GM19395 (cell line): ENCODE measurements at regions not wholly inside any gene's neighbourhood (a gene's known extent, or its start where the extent isn't known, plus 50 kb on each side); places are given as distances from the start of the nearest gene placed in this dataset.

Experiments used
- ATAC-seq: cut with Tn5 transposase; IDR thresholded peaks from one replicate; pipeline ENCODE4 v1.9.1; 2021; ENCODE audit warnings: mild to moderate bottlenecking, moderate library complexity; ENCODE audit not compliant: unreplicated experiment

- no peak for ATAC-seq
Measured at GRCh38 chr2:67462738-67463496, 65.8 kb downstream of the ETAA1 start.

GRCh38 chr2:67463810-67464209 is 66.7 kb downstream of the ETAA1 start:
- ATAC-seq = no peak

- no peak for ATAC-seq
Measured at GRCh38 chr2:67465623-67466022, 68.5 kb downstream of the ETAA1 start.

DNA sequence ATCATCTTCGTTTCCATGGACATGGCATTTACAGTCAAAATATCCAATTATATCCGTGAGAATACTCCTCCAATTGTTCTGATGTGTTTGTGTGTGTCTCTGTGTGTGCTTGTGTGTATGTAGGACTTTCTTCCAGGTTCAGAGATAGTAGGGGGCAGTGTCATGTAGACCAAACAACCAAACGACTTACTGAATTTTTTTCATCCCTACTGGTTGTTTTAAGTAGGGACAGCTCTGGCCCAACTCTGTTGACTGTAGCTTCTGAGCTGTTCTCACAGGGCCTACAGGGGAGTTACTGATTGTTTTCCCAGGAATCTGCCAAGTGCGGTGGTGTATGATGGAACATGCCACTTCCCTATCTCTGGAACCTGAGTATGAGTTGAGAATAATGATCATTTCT is 69.6 kb downstream of the ETAA1 start:
- no peak for ATAC-seq

- no peak for ATAC-seq
Measured at GRCh38 chr2:67471681-67472080, 74.5 kb downstream of the ETAA1 start.

DNA sequence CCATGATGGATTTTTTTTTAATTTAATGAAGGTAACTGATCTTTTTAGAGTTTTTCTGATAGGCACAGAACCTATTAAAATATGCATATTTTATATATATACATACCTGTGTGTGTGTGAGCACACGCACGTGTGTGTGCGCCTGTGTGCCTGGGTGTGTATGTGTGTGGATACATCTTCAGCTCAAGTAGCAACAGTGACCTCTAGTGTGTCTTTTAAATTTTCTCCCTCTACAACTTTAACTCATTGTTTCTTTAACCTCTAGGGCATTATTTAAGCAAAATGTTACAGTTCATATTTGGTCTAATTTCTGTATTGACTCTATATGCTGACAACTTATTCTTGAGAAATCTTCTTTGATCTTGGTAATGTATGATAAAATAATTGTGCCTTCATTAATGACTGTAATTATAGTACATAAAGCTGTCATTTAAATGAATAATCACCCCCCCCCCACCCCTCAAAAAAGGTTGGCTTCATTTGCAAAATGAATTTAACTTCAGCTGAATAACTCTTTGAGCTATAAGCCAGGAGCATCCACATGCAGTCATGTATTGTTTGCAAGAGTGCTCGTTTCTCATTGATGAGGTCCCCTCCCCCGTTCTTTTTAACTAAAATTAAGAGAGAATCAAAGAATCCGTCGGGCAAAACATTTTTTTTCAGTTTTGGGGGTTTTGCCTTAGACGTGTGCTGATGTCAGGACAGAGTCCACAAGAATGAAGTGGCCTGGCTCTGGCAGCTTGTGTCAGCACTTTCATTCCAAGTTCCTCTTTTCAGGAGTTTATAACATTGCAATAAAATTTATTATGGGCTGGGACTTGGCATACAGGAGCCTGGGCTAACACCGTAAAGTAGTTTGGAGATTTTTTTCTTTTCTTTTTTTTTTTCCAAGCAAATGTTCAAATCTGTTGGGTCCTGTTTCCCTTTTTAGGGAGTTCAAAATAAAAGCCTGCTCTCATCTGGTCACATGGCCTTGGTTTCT is 80.0 kb downstream of the ETAA1 start:
- ATAC-seq = no peak

GRCh38 chr2:67479261-67479660 is 82.1 kb downstream of the ETAA1 start:
- ATAC-seq = no peak

GRCh38 chr2:67485431-67485830 is 88.3 kb downstream of the ETAA1 start:
- no peak for ATAC-seq

GRCh38 chr2:67486041-67486796 is 89.1 kb downstream of the ETAA1 start:
- ATAC-seq = no peak

- no peak for ATAC-seq
Measured at GRCh38 chr2:67487993-67488392, 90.9 kb downstream of the ETAA1 start.

DNA sequence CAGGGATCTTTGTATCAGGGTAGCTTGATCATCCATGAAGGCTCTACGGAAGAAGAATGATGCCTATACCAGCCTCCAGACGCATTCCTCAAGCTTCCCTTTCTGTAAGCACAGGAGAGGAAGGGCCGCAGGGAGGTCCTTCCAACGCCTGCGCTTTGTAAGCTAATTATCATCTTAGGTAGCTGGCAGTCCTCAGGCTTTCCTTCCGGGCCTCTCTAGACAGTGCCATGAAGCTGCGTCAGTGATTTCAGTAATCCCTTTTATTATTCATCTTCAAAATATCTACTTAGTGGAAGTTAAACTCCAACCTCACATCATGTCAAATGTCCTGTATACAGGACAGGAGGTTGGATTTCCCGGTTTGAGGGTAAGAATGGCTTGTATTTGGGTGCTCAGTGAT is 92.3 kb downstream of the ETAA1 start:
- ATAC-seq = no peak

- ATAC-seq = no peak
Measured at GRCh38 chr2:67498931-67499330, 101.8 kb downstream of the ETAA1 start.

DNA sequence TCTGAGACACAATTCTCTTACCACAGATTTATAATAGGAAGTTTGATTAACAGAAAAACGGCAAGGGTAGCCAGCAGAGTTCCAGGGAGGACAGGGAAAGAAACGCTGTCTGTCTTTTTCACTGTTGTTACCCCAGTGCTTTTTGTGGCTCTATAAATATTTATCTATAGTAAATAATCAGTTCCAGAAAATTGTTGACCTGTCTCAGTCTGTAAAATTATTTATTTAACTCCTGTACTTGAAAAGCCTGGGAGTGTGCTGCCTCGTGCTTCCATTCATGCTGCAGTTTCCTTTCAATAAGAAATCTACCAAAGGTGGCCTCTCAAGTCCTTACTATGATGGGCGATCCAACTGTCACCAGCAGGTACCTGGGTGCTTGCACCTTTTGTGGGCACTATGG is 102.9 kb downstream of the ETAA1 start:
- no peak for ATAC-seq

DNA sequence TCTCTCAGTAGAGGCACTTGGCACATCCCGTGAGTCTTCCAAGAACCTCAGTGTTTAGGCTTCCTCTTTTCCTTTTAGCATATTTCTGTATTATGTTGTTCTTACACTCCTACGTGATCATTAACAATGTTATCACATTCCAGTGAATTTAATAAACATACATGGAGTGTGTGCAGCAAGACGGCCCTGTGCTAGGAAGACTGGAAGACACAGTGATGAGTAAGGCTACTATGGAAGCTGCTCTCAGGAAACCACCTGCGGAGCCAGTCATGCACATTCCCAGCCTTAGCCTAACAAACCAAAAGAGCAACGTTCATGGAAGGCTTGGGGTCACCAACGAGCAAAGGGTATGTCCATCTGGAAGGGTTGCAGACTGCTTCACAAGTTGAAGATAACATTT is 103.4 kb downstream of the ETAA1 start:
- ATAC-seq = no peak

DNA sequence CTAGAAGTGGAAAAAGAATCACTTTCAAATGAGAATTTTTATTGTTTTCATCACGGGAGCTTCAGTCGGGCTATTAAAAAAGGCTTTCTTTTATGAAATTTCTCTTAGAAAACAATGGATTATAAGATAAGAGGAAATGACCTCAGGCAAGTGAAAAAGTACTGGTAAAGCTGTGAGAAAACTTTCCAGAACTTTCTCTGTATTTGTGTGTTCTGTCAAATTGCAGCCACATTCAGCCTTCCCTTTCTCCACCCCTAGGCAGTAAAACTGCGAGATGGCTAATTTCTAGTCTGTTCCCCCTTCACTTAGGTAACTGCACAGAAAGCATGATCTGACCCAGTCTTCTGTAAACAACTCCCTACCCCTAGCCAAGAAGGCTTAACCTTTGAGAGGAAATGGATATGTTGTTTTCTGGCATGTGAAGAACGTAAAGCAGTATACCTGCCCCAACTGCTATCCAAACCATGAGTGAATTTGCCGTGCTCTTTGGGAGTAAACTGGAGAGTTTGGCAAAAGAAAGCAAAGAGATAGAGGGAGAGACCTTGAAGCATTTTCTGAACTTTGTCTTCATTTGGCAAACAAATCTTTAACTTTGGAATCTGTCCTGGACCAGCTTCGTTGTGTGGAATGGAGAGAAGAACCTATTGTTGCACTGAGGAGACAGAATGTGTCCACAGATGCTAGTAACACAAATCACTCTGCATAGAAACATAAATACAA is 105.4 kb downstream of the ETAA1 start:
- no peak for ATAC-seq

DNA sequence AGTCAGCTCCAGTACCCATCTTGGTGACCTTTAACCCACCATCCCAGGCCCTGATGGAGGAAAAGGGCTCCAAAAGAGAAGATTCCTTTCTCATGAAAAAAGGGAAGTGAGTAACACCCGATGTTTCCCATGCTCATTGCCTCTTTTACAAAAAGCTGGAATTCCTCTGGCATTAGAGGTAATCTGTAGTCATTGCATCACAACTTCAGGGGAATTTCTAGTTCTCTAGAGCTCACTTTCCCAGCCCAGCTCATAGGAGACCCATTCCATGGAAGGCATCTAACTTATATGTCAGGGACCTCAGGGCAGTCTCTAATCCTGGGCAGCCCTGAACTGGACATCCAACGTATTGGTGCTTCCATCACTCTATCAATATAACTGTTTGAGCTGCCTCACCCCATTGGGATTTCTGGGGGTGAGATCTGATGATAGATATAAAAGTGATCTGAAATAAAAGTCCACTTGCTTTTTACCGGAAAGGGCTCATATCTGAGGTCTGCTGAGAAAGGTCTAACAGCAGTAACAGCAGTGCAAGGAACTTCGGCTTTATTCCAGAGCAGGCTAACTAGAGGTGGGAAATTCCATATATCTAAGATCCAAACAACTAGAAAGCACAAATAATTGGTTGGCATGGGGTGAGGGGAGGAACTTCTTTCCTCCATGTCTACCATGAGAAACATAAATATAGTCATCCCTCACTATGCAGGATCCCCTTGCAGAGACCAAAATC is 106.1 kb downstream of the ETAA1 start:
- no peak for ATAC-seq

DNA sequence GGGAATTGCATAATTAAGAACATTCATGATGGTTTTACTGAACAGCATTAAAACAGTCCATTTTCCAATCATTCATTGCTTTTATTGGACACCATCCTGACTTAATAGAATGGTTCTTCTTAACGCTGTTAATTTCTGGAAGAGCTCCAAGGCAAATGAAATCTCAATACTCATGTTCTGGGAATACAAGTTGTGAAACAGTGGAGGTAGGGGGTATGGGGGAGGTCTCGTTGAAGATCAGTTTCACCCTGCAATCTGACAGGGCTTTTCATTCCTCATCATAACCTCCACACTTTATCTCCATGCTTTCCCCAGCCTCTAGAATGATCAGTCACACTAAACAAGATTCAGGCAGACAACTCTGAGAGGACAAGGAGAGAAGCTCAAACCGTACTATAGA is 113.6 kb downstream of the ETAA1 start:
- ATAC-seq = no peak

- ATAC-seq = no peak
Measured at GRCh38 chr2:67514515-67514914, 117.4 kb downstream of the ETAA1 start.

DNA sequence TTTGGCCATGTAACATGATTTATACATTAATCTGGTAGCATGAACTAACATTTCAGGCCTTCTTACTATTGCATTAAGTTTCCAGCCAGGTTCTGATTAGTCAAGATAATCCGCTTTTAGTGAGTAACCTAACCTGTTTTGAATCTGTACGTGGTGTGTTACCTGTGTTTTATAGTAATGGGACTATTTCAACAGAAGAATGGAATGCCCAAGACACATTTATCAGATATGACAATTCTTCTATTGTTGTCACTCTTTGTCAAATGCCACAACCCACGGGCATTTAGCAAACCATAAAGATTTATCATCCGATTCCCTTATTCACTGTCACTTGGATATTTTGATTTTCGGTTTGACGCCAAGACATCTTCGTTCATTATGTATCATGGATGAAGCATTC is 117.9 kb downstream of the ETAA1 start:
- ATAC-seq = no peak

GRCh38 chr2:67515538-67515937 is 118.4 kb downstream of the ETAA1 start:
- no peak for ATAC-seq
